ENCODE measurements at regions not wholly inside any gene's neighbourhood (a gene's known extent, or its start where the extent isn't known, plus 50 kb on each side); places are given as distances from the start of the nearest gene placed in this dataset.

DNA sequence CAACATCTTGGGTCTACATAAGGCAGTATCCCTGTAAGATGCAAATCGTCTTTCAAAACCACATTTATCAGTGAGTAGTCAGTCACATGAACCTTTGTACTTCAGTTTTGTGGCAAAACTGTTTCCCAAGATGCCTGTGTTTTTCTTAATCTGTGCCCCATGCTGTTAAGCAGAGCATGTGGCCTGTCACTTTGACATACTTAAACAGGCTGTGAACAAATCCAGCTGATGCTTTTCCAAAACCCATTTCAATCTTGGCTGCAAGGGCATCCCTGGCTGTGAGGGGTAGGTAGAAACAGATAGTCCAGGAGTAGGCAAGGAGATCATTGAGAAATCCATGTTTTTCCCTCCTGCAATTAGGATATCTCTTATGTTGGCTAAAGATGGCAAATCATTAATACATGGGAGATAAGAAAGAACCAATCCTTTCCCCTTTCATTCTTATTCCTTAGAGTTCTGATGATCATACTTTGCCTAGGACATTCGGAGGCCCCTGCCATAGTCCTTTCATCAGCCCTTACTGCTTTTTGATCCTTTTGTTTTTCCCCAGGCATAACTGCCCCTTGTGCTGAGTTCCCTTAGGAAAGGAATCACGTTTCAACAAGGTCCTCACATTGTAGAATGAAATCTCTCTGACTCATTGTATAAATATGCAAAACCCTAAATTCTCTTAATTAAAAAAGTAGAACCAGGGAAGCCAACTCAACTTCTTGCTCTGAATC, 121.1 kb upstream of the EEA1 start:
- H3K9me2 ChIP-seq (replicated peaks; ENCODE audit: insufficient read depth, low read length), result no peaks in the 10 kb centered on the region
- H2AFZ ChIP-seq (ENCODE audit: low read depth, low read length, severe bottlenecking), result no peak overlapping the region
- no peaks in the 10 kb centered on the region for H4K20me1 ChIP-seq (ENCODE audit: low read depth, low read length)
- H3K9me3 ChIP-seq (ENCODE audit: insufficient read depth, low read length), result no peaks in the 10 kb centered on the region
- H3K4me2 ChIP-seq (ENCODE audit: low read depth, low read length, poor library complexity, severe bottlenecking), result no peak overlapping the region
- no peak overlapping the region for H3K9ac ChIP-seq (ENCODE audit: low read length)
- no peaks in the 10 kb centered on the region for H3F3A ChIP-seq (ENCODE audit: insufficient read depth)
- H3K27ac ChIP-seq (ENCODE audit: low read depth, low read length), result no peak overlapping the region
- TF ChIP-seq, protein P1, sequence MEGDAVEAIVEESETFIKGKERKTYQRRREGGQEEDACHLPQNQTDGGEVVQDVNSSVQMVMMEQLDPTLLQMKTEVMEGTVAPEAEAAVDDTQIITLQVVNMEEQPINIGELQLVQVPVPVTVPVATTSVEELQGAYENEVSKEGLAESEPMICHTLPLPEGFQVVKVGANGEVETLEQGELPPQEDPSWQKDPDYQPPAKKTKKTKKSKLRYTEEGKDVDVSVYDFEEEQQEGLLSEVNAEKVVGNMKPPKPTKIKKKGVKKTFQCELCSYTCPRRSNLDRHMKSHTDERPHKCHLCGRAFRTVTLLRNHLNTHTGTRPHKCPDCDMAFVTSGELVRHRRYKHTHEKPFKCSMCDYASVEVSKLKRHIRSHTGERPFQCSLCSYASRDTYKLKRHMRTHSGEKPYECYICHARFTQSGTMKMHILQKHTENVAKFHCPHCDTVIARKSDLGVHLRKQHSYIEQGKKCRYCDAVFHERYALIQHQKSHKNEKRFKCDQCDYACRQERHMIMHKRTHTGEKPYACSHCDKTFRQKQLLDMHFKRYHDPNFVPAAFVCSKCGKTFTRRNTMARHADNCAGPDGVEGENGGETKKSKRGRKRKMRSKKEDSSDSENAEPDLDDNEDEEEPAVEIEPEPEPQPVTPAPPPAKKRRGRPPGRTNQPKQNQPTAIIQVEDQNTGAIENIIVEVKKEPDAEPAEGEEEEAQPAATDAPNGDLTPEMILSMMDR (IDR thresholded peaks at IDR 0.05; ENCODE audit: insufficient read depth, low read length, poor library complexity, severe bottlenecking), result no peak
- TF ChIP-seq EZH2phosphoT487 (conservative IDR thresholded peaks at IDR 0.05; ENCODE audit: low read length), result no peak
- no peak overlapping the region for H3K4me3 ChIP-seq (ENCODE audit: insufficient read depth, low read length, poor library complexity, severe bottlenecking)
- no peaks in the 10 kb centered on the region for H3K79me2 ChIP-seq (ENCODE audit: insufficient read depth, low read length)
- H3K27me3 ChIP-seq (ENCODE audit: low read length), result no peaks in the 10 kb centered on the region
- no peaks in the 10 kb centered on the region for H3K36me3 ChIP-seq (ENCODE audit: low read length)

DNA sequence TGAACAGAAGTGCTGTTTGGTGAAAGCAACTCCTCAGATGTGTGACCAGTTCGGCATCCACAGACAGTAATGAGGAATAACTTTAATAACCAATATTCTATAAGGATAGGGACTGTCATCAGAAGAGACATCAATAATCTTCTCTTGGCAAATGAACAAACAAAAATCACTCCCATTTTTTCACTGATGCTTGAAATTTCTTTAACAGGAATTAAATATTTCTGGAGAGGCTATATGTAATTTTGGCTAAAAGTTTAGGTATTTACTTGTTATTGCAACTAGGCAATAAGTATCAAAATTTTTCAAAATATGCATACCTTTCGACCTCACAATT, 121.6 kb upstream of the EEA1 start:
- Histone ChIP-seq H3K9me3 (ENCODE audit: insufficient read depth, low read length) (no peaks in the 10 kb centered on the region), H3K4me3 (ENCODE audit: insufficient read depth, low read length, poor library complexity, severe bottlenecking) (no peak overlapping the region), H3K9me2 (replicated peaks; ENCODE audit: insufficient read depth, low read length) (no peaks in the 10 kb centered on the region), H2AFZ (ENCODE audit: low read depth, low read length, severe bottlenecking) (no peak overlapping the region), H3K27me3 (ENCODE audit: low read length) (no peaks in the 10 kb centered on the region), H3F3A (ENCODE audit: insufficient read depth) (no peaks in the 10 kb centered on the region), H3K9ac (ENCODE audit: low read length) (no peak overlapping the region), H3K27ac (ENCODE audit: low read depth, low read length) (no peak overlapping the region), H3K36me3 (ENCODE audit: low read length) (no peaks in the 10 kb centered on the region), H3K79me2 (ENCODE audit: insufficient read depth, low read length) (no peaks in the 10 kb centered on the region), H3K4me2 (ENCODE audit: low read depth, low read length, poor library complexity, severe bottlenecking) (no peak overlapping the region), H4K20me1 (ENCODE audit: low read depth, low read length) (no peaks in the 10 kb centered on the region)
- no peak for TF ChIP-seq EZH2phosphoT487 (conservative IDR thresholded peaks at IDR 0.05; ENCODE audit: low read length)
- TF ChIP-seq, protein P1 (IDR thresholded peaks at IDR 0.05; ENCODE audit: insufficient read depth, low read length, poor library complexity, severe bottlenecking), result no peak

DNA sequence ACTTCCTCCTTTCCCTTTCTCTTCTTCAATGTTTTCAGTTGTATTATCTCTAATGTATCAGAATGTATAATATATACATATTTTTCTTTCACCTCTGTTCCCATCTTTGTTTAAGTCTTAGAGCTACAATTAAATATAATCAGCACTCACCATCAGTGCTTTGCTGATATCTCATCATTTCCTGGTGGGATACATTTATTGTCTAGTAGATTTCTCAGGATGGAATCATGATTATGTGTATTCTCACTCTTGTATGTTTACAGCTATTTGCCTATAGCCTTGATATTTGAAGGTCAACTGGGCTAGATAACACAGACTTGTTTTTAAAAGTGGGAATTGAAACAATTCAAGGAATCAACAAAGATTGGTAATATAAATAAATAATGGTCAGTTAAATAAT, 124.9 kb upstream of the EEA1 start:
- Histone ChIP-seq H3K27ac (ENCODE audit: low read depth, low read length) (no peak overlapping the region), H4K20me1 (ENCODE audit: low read depth, low read length) (no peaks in the 10 kb centered on the region), H3K9me3 (ENCODE audit: insufficient read depth, low read length) (no peaks in the 10 kb centered on the region), H2AFZ (ENCODE audit: low read depth, low read length, severe bottlenecking) (no peak overlapping the region), H3F3A (ENCODE audit: insufficient read depth) (no peaks in the 10 kb centered on the region), H3K79me2 (ENCODE audit: insufficient read depth, low read length) (no peaks in the 10 kb centered on the region), H3K4me3 (ENCODE audit: insufficient read depth, low read length, poor library complexity, severe bottlenecking) (no peak overlapping the region), H3K9me2 (replicated peaks; ENCODE audit: insufficient read depth, low read length) (no peaks in the 10 kb centered on the region), H3K4me2 (ENCODE audit: low read depth, low read length, poor library complexity, severe bottlenecking) (no peak overlapping the region), H3K9ac (ENCODE audit: low read length) (no peak overlapping the region), H3K36me3 (ENCODE audit: low read length) (no peaks in the 10 kb centered on the region), H3K27me3 (ENCODE audit: low read length) (no peaks in the 10 kb centered on the region)
- TF ChIP-seq, protein P1 (IDR thresholded peaks at IDR 0.05; ENCODE audit: insufficient read depth, low read length, poor library complexity, severe bottlenecking), result no peak
- no peak for TF ChIP-seq EZH2phosphoT487 (conservative IDR thresholded peaks at IDR 0.05; ENCODE audit: low read length)

All from SU-DHL-6 (cell line).